ENCODE measurements at regions not wholly inside any gene's neighbourhood (a gene's known extent, or its start where the extent isn't known, plus 50 kb on each side); places are given as distances from the start of the nearest gene placed in this dataset.

- TF ChIP-seq, protein P1, sequence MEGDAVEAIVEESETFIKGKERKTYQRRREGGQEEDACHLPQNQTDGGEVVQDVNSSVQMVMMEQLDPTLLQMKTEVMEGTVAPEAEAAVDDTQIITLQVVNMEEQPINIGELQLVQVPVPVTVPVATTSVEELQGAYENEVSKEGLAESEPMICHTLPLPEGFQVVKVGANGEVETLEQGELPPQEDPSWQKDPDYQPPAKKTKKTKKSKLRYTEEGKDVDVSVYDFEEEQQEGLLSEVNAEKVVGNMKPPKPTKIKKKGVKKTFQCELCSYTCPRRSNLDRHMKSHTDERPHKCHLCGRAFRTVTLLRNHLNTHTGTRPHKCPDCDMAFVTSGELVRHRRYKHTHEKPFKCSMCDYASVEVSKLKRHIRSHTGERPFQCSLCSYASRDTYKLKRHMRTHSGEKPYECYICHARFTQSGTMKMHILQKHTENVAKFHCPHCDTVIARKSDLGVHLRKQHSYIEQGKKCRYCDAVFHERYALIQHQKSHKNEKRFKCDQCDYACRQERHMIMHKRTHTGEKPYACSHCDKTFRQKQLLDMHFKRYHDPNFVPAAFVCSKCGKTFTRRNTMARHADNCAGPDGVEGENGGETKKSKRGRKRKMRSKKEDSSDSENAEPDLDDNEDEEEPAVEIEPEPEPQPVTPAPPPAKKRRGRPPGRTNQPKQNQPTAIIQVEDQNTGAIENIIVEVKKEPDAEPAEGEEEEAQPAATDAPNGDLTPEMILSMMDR (IDR thresholded peaks at IDR 0.05 in 4 of 5, conservative IDR thresholded peaks at IDR 0.05 in 1 of 5): no peak
- TF ChIP-seq POLR2A (IDR thresholded peaks at IDR 0.05): no peak
These were observed 1966.1 kb downstream of the PCDH9 start for GRCh38 chr13:65264066-65264465.

All from gastrocnemius medialis (tissue), 4 donors.